PC-9 (cell line): ENCODE measurements at regions not wholly inside any gene's neighbourhood (a gene's known extent, or its start where the extent isn't known, plus 50 kb on each side); places are given as distances from the start of the nearest gene placed in this dataset.

Source experiments
- BruUV-seq: library from RNA; stranded (reverse); fragments of 400-500 nt; replicated peaks from 2 replicates; lab custom pipeline; 2021; lab: Mats Ljungman, UMichigan
- CTCF ChIA-PET: fragments of 300-600 bp; sonication (Branson Sonifier 250); formaldehyde crosslinking; loops from one replicate; lab custom pipeline; 2022; ENCODE audit warnings: antibody characterized with exemption; lab: Charles Lee
- POLR2A ChIA-PET: fragments of 300-600 bp; sonication (Branson Sonifier 250); formaldehyde crosslinking; loops from one replicate; lab custom pipeline; 2022; ENCODE audit warnings: antibody characterized with exemption; ENCODE audit not compliant: unreplicated experiment; lab: Charles Lee
- DNase-seq, 2 experiments: peaks; one replicate each; pipeline versions ENCODE4 v3.0.0 to v3.0.0-alpha.2; 2015 to 2022; ENCODE audit warnings: mixed read lengths in 1 of 2
- H2AFZ ChIP-seq: fragments of 200-600 bp; sonication (generic); 2 replicates; pipeline ENCODE4 v1.8.1; 2017; ENCODE audit warnings: antibody characterized with exemption
- H3F3A ChIP-seq: fragments of 200-600 bp; sonication (generic); 2 replicates; pipeline ENCODE4 v1.8.1; 2017; ENCODE audit warnings: antibody characterized with exemption, mild to moderate bottlenecking, low read depth; ENCODE audit not compliant: insufficient read depth
- H3K27ac ChIP-seq: fragments of 200-600 bp; sonication (generic); 2 replicates; pipeline ENCODE4 v1.6.1; 2016; ENCODE audit warnings: mixed run types
- H3K27me3 ChIP-seq: fragments of 200-600 bp; sonication (generic); 2 replicates; pipeline ENCODE4 v1.6.1; 2016; ENCODE audit warnings: low read depth, mixed run types; ENCODE audit not compliant: insufficient read depth
- H3K36me3 ChIP-seq: fragments of 200-600 bp; sonication (generic); 2 replicates; pipeline ENCODE4 v1.6.1; 2016; ENCODE audit warnings: low read depth, mixed run types
- H3K4me1 ChIP-seq: fragments of 200-600 bp; sonication (generic); replicated peaks from 2 replicates; pipeline ENCODE4 v1.6.1; 2016; ENCODE audit warnings: mixed run types; ENCODE audit not compliant: insufficient read depth
- H3K4me2 ChIP-seq: fragments of 200-600 bp; sonication (generic); 2 replicates; pipeline ENCODE4 v1.6.1; 2017; ENCODE audit warnings: mixed run types
- H3K4me3 ChIP-seq: fragments of 200-600 bp; sonication (generic); 2 replicates; pipeline ENCODE4 v1.6.1; 2016; ENCODE audit warnings: mixed run types
- H3K79me2 ChIP-seq: fragments of 200-600 bp; sonication (generic); 2 replicates; pipeline ENCODE4 v1.6.1; 2017; ENCODE audit warnings: low read depth, mixed run types
- H3K9me2 ChIP-seq: fragments of 200-600 bp; sonication (generic); 2 replicates; pipeline ENCODE4 v1.8.1; 2017; ENCODE audit warnings: mild to moderate bottlenecking; ENCODE audit not compliant: insufficient read depth
- H3K9me3 ChIP-seq: fragments of 200-600 bp; sonication (generic); 2 replicates; pipeline ENCODE4 v1.8.1; 2016; ENCODE audit warnings: low read depth; ENCODE audit not compliant: insufficient read depth
- H4K20me1 ChIP-seq: fragments of 200-600 bp; sonication (generic); 2 replicates; pipeline ENCODE4 v1.8.1; 2017; ENCODE audit not compliant: insufficient read depth
- CTCF ChIP-seq: fragments of 200-600 bp; sonication (generic); conservative IDR thresholded peaks from 2 replicates; pipeline ENCODE4 v1.6.1; 2017; ENCODE audit warnings: mixed run types, antibody characterized with exemption, mild to moderate bottlenecking, moderate library complexity
- EZH2 ChIP-seq: fragments of 200-600 bp; sonication (generic); IDR thresholded peaks from 2 replicates; pipeline ENCODE4 v1.8.0; 2017; ENCODE audit warnings: antibody characterized with exemption, low read depth
- intact Hi-C: fragments of 100-400 bp; cut with micrococcal nuclease; formaldehyde crosslinking; loops from one replicate; pipeline ENCODE4 v1.10.0; 2022; ENCODE audit not compliant: unreplicated experiment

- Histone ChIP-seq H3K36me3 (no peaks in the 10 kb centered on the region), H3K9me2 (no peaks in the 10 kb centered on the region), H3K4me2 (no peak overlapping the region), H3K4me3 (no peak overlapping the region), H3K4me1 (no peaks in the 10 kb centered on the region), H3K9me3 (no peaks in the 10 kb centered on the region), H3F3A (no peaks in the 10 kb centered on the region), H2AFZ (no peak overlapping the region), H3K27me3 (no peaks in the 10 kb centered on the region), H4K20me1 (no peaks in the 10 kb centered on the region), H3K79me2 (no peaks in the 10 kb centered on the region), H3K27ac (no peak overlapping the region)
- POLR2A ChIA-PET: no interaction called here
- DNase-seq: no peak
- CTCF ChIA-PET: no interaction called here
- no TSS peak for BruUV-seq
- intact Hi-C loops: no loop called here
- no peak for TF ChIP-seq CTCF
- TF ChIP-seq EZH2: no peak
Observed at GRCh38 chr5:114561415-114561814, 199.5 kb downstream of the KCNN2 start.
